Midbrain (tissue), 1 donor: ENCODE measurements at regions not wholly inside any gene's neighbourhood (a gene's known extent, or its start where the extent isn't known, plus 50 kb on each side); places are given as distances from the start of the nearest gene placed in this dataset.

Experiments
- DNase-seq: peaks from one replicate; lab custom pipeline; 2025; lab: John Stamatoyannopoulos, UW

- no peak for DNase-seq
These were observed 53.7 kb downstream of the RPS12 start for GRCh38 chr6:132868057-132868456.

- DNase-seq, result no peak
These were observed 58.6 kb downstream of the RPS12 start for GRCh38 chr6:132872923-132873322.

DNA sequence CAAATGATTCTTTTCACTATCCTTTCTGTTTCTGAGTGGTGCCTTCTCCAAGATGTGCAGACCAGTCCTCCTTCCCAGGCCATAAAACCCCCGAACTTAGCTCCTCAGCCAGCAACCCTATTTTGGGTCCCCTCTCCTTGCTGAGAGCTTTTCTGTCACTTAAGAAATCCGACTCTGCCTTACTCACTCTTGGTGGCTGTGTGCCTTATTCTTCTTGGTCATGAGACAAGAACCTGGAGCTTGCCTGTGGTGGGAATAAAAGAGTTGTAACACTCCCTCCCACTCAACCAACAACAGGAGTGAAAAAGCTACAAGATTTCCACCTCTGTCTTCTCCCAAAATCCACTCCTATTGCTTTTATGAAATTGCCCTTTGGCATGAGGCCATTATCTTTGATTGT, 62.6 kb downstream of the RPS12 start:
- DNase-seq, result no peak

DNA sequence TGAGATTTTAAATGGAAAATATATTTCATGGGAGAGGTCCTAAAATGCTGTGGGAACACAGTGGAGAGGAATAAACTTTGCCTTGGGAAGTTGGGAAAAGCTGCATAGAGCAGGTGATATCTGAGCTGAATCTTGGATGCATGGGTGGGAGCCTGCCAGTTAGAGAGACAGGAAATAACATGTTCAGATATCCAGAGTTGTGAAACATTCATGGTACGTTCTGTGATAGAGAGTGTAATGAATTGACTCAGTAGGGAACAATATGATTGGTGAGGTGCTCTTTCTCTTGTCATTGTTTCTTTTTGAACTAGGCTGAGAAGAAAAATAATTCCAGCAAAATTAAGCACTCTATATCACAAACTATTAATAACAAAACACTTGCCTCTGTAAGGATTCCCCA, 72.8 kb downstream of the RPS12 start:
- no peak for DNase-seq

DNA sequence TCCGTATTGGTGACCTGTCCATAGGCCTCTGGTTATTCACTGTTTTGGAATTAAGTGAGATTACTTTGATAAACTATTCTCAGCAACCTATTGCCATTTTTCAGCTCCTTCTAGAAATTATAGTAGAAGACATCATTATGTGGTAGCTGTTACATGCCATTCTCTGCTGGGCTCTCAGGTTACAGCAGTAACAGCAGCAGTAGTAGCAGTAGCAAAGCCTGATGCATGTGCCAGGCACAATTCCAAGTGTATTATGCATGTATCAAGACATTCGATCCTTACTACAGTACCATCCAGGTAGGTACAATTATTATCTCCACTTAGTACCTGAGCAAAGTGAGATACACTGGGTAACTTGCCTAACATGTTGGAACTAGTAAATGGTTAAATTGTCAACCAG, 74.3 kb downstream of the RPS12 start:
- no peak for DNase-seq

DNA sequence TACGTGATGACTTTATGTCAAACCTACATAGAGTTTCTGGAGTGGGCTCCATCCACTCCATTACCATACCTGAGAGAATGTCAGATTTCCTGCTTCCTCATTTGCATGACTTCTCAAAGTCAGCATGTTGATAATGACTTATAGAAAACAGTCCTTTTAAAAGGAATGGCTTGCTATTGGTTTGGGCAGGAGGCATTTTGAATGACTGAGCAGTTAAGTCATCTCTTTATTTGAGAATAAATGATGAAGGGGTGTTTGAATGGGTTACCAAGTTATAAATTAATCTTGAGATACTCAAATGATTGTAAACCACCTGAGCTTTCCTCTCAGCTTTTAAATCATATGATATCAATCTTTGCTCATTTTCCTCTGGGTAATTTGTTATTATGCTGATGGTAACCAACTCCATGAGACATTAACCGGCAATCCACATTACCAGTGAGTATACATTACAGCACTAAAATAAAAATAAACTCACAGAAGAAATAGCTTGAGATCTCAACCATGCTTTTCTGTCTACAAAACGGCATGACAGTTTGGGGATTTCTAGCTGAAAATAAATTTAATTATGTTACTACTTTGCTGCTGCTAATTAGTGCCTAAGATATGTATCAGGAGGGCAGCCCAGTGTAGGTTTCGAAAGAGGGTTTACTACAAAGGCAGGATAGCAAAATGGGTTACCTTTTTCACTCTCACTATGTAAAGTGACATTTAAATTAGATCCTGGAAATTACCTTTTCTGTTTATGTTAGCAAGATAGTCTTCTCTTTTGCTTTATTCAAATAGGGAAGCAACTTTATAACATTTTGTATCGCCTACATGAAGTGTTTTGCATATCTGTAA, 78.8 kb downstream of the RPS12 start:
- no peak for DNase-seq

DNA sequence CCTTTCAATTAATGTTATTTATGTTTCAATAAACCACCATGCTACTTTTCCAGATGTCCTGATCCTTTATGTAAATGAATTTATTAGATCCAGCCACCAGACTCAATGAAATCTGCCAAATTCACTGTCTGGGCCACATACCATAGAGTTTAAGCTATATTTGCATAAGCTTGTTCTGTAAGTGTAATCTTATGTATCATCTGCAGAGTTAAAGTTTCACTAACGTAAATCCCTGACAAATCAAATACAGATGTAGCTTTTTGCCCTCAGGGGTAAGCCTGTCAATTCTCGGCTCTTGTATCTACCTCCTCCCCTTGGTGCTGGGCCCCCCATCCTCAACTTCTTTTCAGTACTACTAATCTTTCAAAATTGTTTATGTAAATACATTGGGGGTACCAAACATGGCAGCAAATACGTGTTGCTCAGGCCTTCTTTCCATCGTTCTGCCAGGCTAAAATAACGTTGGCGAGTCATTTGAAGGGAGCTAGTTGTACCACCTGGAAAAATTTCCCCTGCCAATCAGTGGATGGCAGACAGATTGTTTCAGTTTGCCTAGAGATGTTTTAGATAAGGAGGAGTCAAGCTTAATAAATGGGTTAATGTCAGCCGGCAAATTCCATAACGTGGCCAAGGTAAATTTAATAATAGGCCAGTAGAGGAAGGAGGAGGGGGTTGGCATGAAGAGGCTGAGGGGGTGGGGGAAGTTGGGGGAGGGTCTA, 79.6 kb downstream of the RPS12 start:
- DNase-seq, result no peak

DNA sequence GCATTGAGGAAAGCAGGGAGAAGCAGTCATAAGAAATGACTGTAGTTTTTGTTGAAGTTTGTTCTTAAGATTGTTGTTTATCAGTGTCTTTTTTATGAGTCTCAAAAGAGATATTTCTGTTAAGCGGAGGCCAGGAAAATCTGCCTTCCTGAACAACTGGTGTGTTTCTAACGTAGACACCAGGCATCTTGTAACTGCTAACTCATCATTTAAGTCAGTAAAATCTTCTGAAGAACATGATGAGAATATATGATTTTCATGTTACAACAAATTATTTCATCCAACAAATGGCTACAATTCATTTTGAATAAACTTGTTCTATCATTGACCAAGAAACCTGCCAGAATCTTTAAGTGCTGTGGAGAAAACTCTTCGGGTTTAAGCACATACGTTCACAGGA, 84.0 kb downstream of the RPS12 start:
- DNase-seq, result no peak

GRCh38 chr6:132900849-132901248, 86.5 kb downstream of the RPS12 start:
- no peak for DNase-seq

DNA sequence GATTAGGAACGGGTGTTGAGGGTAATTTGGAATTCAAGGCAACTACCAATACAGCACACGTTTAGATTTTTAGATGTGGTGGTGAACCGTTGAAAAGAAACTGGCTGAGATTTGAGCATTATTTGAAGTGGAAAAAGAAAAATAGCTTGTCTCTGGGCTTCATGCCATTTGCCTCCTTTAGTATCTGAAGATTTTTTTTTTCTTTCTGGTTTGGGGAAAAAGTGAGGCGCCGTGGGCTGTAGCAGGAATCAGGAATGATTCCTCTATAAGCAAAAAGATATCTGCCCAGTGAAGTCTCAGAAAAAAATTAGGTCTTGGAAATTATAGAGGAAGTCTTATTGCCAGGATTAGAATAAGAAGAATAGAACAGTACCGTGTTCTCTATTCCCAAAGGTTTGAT, 88.5 kb downstream of the RPS12 start:
- DNase-seq, result no peak

- no peak for DNase-seq
These were observed 92.9 kb downstream of the RPS12 start for GRCh38 chr6:132907231-132907630.

- no peak for DNase-seq
These were observed 93.5 kb downstream of the RPS12 start for GRCh38 chr6:132907914-132908313.

- no peak for DNase-seq
These were observed 95.4 kb downstream of the RPS12 start for GRCh38 chr6:132909742-132910141.

- DNase-seq, result no peak
These were observed 96.4 kb downstream of the RPS12 start for GRCh38 chr6:132910759-132911158.

- DNase-seq, result peak; percentile 17
These were observed 104.9 kb downstream of the RPS12 start for GRCh38 chr6:132919045-132919860.

DNA sequence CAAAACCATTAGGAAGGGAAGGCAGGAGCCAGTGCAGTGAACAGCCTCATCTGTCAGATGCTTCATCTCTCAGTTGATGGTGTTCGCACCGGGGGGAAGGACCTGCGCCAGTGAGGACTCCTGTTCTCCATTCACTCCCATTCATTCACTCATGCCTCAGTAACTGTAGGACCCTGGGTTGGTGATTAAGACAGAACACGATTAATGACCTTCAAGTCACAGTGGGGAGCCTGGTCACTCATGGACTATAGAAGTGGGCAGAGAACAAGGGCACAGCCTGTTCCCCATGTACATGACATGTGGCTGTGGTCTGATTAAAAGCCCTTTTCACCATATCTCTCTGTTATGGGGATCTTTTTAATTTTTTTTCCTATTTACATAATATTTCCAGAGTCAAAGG, 113.3 kb downstream of the RPS12 start:
- DNase-seq, result no peak

- DNase-seq, result no peak
These were observed 114.8 kb downstream of the RPS12 start for GRCh38 chr6:132929141-132929540.

- no peak for DNase-seq
These were observed 116.9 kb downstream of the RPS12 start for GRCh38 chr6:132931313-132931712.

DNA sequence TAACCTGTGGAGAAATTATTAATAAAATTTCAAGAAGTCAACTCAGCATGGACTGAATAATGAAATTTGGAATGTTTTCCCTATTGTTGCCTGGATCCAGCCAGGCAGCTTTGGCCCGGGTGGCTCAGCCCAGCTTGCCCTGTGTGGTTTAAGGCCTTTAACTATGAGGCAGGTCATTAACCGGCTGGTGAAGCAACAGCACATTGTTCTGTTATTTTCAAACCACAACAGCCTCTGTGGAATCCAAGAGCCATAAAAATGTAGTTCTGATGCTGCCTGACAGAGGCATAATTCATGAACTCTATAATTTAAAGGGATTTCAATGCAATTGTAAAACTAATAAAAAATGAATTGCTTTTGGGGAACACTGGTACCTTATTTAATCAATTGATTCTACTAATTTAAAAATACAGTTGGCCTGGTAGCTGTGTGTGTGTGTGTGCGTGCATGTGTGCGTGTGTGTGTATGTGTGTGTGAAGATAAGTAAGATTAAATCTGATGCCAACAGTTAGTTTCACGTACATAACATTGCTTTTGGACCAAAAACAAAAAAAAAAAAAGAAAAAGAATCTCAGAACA, 117.7 kb downstream of the RPS12 start:
- no peak for DNase-seq

GRCh38 chr6:132932588-132932987, 118.2 kb downstream of the RPS12 start:
- DNase-seq, result no peak

- DNase-seq, result peak; percentile 40
These were observed 118.7 kb downstream of the RPS12 start for GRCh38 chr6:132933090-132933489.

DNA sequence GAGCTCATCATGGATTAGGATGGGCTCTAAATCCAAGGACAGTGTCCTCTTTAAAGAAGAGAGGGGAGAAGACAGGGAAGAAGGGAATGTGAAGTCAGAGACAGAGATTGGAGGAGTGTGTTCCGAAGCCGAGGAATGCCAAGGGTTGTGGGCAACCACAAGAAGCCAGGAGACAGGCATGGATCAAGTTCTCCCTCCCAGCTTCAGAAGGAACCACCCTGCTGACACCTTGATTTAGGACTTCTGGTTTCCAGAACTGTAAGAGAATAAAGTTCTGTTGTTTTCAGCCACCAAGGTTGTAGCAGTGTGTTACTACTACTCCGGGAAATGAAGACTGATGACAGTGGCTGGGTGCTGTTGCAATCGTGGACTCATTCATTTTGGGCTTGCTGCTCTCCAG, 120.1 kb downstream of the RPS12 start:
- no peak for DNase-seq
